Astrocyte of the cerebellum (primary cell): ENCODE measurements at regions not wholly inside any gene's neighbourhood (a gene's known extent, or its start where the extent isn't known, plus 50 kb on each side); places are given as distances from the start of the nearest gene placed in this dataset.

Experiments
- DNase-seq: peaks from one replicate; pipeline ENCODE4 v3.0.0-alpha.2; 2011; ENCODE audit warnings: low read depth
- H3K4me3 ChIP-seq: 2 replicates; pipeline ENCODE4 v1.5.1; 2011; ENCODE audit warnings: mild to moderate bottlenecking, low read depth, low read length, moderate library complexity
- in situ Hi-C: cut with HindIII; loops from 2 replicates; pipeline ENCODE4 v1.10.0; 2017; ENCODE audit warnings: low sequenced_read_pairs
- TF ChIP-seq, protein P1 (sequence below): IDR thresholded peaks from 2 replicates; pipeline ENCODE4 v1.5.1; 2012; ENCODE audit warnings: low read length, low read depth, moderate library complexity, mild to moderate bottlenecking; ENCODE audit errors: missing control alignments

DNA sequence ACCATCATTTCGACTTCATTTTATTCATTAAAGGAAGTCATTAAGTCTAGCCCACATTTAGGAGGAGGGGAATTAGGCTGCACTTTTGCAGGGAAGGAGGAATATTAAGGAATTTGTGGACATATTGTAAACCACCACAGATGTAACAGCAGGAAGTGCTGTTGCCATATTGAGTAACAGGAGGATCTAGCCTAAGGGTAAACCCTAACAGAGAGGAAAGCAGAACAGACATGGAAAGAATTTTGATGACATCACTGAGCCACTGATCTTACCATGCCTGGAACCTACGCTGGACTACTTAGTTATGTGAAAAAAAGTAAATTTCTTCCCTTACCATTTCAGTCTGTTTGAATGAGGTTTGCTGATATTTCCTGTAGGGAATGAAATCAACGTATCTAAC, 100.7 kb upstream of the ATF7IP start:
- in situ Hi-C loops = no loop called here
- TF ChIP-seq, protein P1, sequence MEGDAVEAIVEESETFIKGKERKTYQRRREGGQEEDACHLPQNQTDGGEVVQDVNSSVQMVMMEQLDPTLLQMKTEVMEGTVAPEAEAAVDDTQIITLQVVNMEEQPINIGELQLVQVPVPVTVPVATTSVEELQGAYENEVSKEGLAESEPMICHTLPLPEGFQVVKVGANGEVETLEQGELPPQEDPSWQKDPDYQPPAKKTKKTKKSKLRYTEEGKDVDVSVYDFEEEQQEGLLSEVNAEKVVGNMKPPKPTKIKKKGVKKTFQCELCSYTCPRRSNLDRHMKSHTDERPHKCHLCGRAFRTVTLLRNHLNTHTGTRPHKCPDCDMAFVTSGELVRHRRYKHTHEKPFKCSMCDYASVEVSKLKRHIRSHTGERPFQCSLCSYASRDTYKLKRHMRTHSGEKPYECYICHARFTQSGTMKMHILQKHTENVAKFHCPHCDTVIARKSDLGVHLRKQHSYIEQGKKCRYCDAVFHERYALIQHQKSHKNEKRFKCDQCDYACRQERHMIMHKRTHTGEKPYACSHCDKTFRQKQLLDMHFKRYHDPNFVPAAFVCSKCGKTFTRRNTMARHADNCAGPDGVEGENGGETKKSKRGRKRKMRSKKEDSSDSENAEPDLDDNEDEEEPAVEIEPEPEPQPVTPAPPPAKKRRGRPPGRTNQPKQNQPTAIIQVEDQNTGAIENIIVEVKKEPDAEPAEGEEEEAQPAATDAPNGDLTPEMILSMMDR = no peak
- H3K4me3 ChIP-seq = no peak overlapping the region
- DNase-seq = no peak

DNA sequence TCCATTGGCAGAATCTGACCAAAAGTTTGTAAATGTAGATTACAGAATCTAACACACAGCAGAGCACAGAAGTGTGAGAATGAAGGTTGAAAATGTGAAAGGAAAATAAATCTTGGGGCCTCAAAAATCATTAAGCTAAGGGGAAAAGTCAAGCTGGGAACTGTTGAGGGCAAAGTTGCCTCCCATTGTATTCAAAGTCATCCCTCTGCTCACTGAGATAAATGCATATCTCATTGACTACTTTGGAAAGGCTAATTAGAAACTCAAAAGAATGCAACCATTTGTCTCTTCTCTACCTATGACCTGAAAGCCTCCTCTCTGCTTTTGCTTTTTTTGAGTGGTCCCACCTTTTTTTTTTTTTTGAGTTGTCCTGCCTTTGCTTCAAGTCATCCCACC, 97.4 kb upstream of the ATF7IP start:
- in situ Hi-C loops = no loop called here
- no peak for DNase-seq
- no peak overlapping the region for H3K4me3 ChIP-seq

DNA sequence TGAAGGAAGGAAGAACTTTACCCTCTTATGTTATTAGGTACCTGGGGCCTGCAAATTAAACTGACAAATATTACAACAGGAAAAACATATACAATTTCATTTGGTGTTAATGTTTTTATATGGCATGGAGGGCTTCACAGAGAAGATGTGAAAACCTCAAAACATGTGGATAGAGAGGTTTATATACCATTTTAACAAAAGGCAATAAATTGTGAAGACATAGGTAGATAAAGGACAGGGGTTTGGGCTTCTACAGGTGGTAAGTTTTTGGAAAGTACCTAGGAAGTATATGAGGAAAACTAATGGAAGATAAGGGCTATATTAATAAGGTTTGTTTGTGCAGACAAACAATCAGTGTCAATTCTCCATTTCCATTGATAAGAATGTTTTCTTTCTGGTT, 95.1 kb upstream of the ATF7IP start:
- no peak overlapping the region for H3K4me3 ChIP-seq
- in situ Hi-C loops = no loop called here
- TF ChIP-seq, protein P1 = no peak
- DNase-seq = no peak

More for the DNA sequence above, 97.4 kb upstream of the ATF7IP start:
- TF ChIP-seq, protein P1 = no peak

DNA sequence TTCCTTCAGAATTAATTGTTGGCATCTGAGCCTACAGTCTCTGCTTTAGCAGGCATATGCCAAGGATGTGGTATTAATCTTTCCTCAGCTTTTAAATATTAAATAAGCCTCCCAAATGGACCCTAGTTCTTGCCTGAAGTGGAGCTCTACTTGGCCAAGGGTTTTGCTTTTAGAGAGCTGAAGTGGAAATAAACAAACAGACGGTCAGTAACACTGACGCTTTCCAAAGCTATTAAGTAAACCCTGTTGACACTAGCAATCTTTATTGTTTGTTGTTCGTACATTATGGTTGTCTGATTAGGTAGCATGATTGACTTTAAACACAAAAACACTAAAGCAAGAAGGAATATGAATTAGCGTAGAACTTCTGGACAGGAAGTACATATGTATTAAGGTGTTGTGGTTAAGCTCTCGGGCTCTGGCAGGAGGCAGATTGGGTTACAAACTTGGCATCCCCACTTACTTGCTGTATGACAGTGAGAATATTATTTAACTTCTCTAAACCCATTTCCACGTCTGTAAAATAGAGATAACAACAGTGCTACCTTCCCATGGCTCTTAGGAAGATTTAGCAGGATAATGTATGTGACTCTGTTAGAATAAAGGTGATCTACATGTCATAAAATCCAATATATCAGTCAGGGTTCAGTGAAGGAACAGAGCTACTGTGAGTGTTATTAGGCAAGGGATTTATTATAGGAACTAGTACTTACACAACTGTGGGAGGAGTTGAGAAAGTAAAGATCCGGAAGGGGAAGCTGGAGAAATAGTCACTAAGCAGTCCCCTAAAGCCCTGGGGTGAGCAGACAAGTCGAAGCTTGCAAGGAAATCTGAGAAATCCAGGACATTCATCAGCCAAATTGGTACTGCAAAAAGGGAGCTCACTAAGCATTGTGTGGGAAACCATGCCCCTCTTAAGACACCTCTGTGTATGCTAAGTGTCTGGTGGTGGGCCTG, 92.2 kb upstream of the ATF7IP start:
- TF ChIP-seq, protein P1 = no peak
- in situ Hi-C loops = no loop called here
- DNase-seq = no peak
- H3K4me3 ChIP-seq = no peak overlapping the region

DNA sequence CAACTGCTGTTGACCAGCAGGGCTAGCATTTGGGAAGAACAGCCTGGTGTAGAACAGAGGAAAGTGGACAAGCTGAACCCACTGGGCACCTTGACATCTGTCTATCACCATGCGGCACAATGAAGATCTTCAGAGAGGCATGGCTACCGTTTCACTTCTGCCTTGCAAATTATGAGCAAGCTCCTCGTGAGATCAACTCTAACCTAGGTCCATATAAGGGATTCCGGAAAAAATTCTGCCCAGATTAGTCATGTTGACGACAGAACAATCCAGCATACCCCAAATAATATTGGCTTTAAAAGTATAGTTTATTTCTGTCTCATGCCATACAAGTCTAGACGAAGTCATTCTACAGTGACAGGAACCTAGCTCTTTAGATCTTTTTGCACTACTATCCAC, 91.6 kb upstream of the ATF7IP start:
- no peak for DNase-seq
- no peak overlapping the region for H3K4me3 ChIP-seq
- in situ Hi-C loops = no loop called here

DNA sequence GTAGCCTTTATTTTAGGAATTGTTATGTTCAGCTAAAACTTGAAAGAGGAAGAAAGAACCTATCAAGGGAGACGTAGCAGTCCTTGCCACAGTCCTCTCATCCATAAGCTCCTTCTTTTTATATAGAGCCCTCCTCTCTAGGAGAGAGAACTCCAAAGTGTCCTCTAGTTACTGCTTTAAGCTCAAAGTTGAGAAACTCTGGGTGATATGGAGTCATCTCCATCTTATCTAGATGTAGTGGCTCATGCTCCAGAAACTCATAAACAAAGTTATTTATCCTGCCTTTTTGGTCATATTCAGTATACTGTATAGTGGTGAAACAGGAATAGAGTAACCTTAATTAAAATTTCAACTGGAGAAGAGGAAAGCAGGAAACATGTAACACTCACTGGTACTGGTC, 90.4 kb upstream of the ATF7IP start:
- no peak overlapping the region for H3K4me3 ChIP-seq
- in situ Hi-C loops = no loop called here
- DNase-seq = no peak
- TF ChIP-seq, protein P1 = no peak

More for the DNA sequence above, 91.6 kb upstream of the ATF7IP start:
- TF ChIP-seq, protein P1 = no peak
